AG04450 (cell line): ENCODE measurements at regions not wholly inside any gene's neighbourhood (a gene's known extent, or its start where the extent isn't known, plus 50 kb on each side); places are given as distances from the start of the nearest gene placed in this dataset.

Experiments used
- CTCF ChIA-PET: fragments of 300-600, 350-600 bp; formaldehyde crosslinking; extraction: SDS; loops from one replicate; lab custom pipeline; 2022; ENCODE audit warnings: antibody characterized with exemption, inconsistent platforms; lab: Charles Lee
- POLR2A ChIA-PET: fragments of 350-600 bp; formaldehyde crosslinking; extraction: SDS; loops from one replicate; lab custom pipeline; 2021; ENCODE audit warnings: antibody characterized with exemption, inconsistent platforms; lab: Yijun Ruan, JAX
- DNase-seq: peaks from one replicate; pipeline ENCODE4 v3.0.0-alpha.2; 2011; ENCODE audit warnings: low read depth, low spot score
- H3K27ac ChIP-seq: one replicate; pipeline ENCODE4 v1.5.1; 2012; ENCODE audit warnings: low read depth, low read length, control low read depth
- H3K27me3 ChIP-seq: one replicate; pipeline ENCODE4 v1.6.0; 2012; ENCODE audit warnings: low read length; ENCODE audit not compliant: control insufficient read depth, insufficient read depth
- H3K4me3 ChIP-seq: 2 replicates; pipeline ENCODE4 v1.5.1; 2011; ENCODE audit warnings: mild to moderate bottlenecking, low read depth, low read length, control low read depth
- H3K9me3 ChIP-seq: 2 replicates; pipeline ENCODE4 v1.5.1; 2012; ENCODE audit warnings: low read length; ENCODE audit not compliant: control insufficient read depth, insufficient read depth
- CTCF ChIP-seq: IDR thresholded peaks from 2 replicates; pipeline ENCODE4 v1.5.1; 2011; ENCODE audit warnings: low read depth, low read length, control low read depth, inconsistent platforms

- H3K27me3 ChIP-seq = no peaks in the 10 kb centered on the region
- H3K4me3 ChIP-seq = no peak overlapping the region
- POLR2A ChIA-PET = no interaction called here
- TF ChIP-seq CTCF = no peak
- no peak overlapping the region for H3K27ac ChIP-seq
- DNase-seq = no peak
- no peaks in the 10 kb centered on the region for H3K9me3 ChIP-seq
- CTCF ChIA-PET = no interaction called here
These were observed 1103.6 kb upstream of the ACVR2A start for GRCh38 chr2:146741260-146741659.

- CTCF ChIA-PET = interaction anchor here (1.5 kb wide), 1 partner anchor 1176 kb away, joined by 28 read pairs; no protein-coding TSS in a partner anchor
- TF ChIP-seq CTCF = no peak
- POLR2A ChIA-PET = no interaction called here
These were observed 1110.0 kb upstream of the ACVR2A start for GRCh38 chr2:146734821-146735190.

GRCh38 chr2:146734042-146734820, 1110.6 kb upstream of the ACVR2A start:
- peak; percentile 53 for TF ChIP-seq CTCF
- Histone ChIP-seq H3K9me3 (no peaks in the 10 kb centered on the region), H3K4me3 (no peak overlapping the region), H3K27ac (no peak overlapping the region), H3K27me3 (no peaks in the 10 kb centered on the region)
- ChIA-PET POLR2A (no interaction called here), CTCF (interaction anchor here (0.6 to 1.5 kb wide), 10 partner anchors 9 to 1203 kb away, joined by 3 to 28 read pairs (median 4); no protein-coding TSS in a partner anchor)
- DNase-seq = peak; percentile 6

More at GRCh38 chr2:146734821-146735190, 1110.0 kb upstream of the ACVR2A start:
- Histone ChIP-seq H3K9me3 (no peaks in the 10 kb centered on the region), H3K27me3 (no peaks in the 10 kb centered on the region), H3K4me3 (no peak overlapping the region), H3K27ac (no peak overlapping the region)
- no peak for DNase-seq

- CTCF ChIA-PET = no interaction called here
These were observed 1113.9 kb upstream of the ACVR2A start for GRCh38 chr2:146730882-146731281.

More at GRCh38 chr2:146730882-146731281, 1113.9 kb upstream of the ACVR2A start:
- no peak for TF ChIP-seq CTCF
- H3K27me3 ChIP-seq = no peaks in the 10 kb centered on the region
- no peaks in the 10 kb centered on the region for H3K9me3 ChIP-seq
- H3K4me3 ChIP-seq = no peak overlapping the region
- no peak for DNase-seq
- no peak overlapping the region for H3K27ac ChIP-seq
- POLR2A ChIA-PET = no interaction called here
